GM20431 (cell line): ENCODE measurements at regions not wholly inside any gene's neighbourhood (a gene's known extent, or its start where the extent isn't known, plus 50 kb on each side); places are given as distances from the start of the nearest gene placed in this dataset.
"Not testable (repeated sequence)": the region's sequence is repeated elsewhere in the genome, so short reads cannot be mapped to it uniquely, and the experiment has no call there.

Source experiments
- in situ Hi-C: fragments of 300-500 bp; cut with MseI, MboI; formaldehyde crosslinking; loops from one replicate; pipeline ENCODE4 v1.15.0; 2020; ENCODE audit warnings: low sequenced_read_pairs; ENCODE audit not compliant: unreplicated experiment

GRCh38 chr5:67674159-67674655, 477.6 kb upstream of the CD180 start:
- in situ Hi-C loops, result no loop called here

- in situ Hi-C loops, result no loop called here
Observed at GRCh38 chr5:67673618-67674017, 477.0 kb upstream of the CD180 start.

GRCh38 chr5:67673180-67673579, 476.6 kb upstream of the CD180 start:
- in situ Hi-C loops, result no loop called here

DNA sequence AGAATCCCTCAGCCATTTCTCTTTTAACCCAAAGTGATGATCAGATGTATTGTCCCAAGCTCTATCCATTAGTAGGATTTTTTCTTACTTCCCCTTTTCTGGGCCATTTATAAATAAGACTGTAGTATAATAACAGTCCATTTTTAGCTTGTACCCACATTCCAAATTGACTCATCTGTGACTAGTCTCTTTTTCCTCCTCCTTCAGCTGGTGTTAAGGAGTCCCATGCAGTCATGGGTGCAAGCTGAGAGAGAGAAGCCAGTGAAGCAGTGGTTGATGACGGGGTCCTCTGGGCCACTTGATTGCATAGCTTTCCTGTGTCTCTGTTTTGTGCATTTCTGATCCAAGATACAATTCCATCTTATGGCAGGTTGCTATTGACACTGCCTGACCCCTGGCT, 476.0 kb upstream of the CD180 start:
- in situ Hi-C loops, result no loop called here

DNA sequence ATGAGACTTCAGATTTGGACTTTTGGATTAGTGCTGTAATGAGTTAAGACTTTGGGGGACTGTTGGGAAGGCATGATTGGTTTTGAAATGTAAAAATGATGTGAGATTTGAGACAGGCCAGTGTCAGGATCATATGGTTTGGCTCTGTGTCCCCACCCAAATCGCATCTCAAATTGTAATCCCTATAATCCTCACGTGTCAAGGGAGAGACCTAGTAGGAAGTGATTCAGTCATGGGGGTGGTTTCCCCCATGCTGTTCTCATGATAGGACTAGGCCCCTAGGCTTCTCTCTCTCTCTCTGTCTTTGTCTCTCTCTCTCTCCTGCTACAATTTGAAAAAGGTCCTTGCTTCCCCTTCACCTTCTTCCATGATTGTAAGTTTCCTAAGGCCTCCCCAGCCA, 473.3 kb upstream of the CD180 start:
- in situ Hi-C loops, result no loop called here

DNA sequence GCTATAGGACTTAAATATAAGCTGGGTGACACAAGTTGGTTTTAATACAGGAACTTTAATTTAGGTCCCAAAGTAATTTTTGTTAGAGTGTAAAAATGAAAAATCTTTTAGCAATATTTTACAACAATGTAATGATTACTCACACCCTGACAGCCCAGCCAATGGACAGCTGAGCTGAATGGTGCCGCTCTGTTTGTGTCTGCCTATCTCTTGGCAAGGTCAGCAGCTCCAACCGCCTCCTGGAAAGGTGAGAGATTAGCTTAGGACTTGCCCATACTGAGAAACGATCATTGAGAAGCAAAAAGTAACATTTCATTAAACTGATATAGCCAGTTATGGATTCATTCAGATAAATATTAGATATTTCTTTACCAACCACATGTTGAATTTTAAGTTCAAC, 463.6 kb upstream of the CD180 start:
- in situ Hi-C loops, result no loop called here

- in situ Hi-C loops, result no loop called here
Observed at GRCh38 chr5:67659288-67659687, 462.7 kb upstream of the CD180 start.

- in situ Hi-C loops, result no loop called here
Observed at GRCh38 chr5:67657055-67657454, 460.5 kb upstream of the CD180 start.

GRCh38 chr5:67652201-67652600, 455.6 kb upstream of the CD180 start:
- in situ Hi-C loops, result no loop called here

DNA sequence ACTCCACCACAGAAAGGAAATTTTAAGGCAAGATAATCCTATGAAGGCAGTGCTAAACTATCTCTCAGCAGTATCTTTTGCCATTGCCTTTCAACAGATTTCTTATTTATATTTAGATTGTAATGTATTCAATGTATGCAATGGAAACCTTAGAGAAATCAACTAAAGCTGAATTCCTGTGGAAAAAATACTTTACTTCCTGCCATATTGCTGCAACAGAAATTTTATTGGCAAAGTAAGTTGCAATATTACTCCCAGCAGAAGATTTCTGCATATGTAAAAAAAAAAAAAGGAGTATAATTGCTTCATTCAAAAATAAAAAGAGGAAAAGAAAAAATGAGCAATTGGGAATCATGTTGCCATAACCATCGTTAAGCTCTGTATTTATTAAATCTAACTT, 454.6 kb upstream of the CD180 start:
- in situ Hi-C loops, result no loop called here

- in situ Hi-C loops, result no loop called here
Observed at GRCh38 chr5:67648201-67648671, 451.6 kb upstream of the CD180 start.

DNA sequence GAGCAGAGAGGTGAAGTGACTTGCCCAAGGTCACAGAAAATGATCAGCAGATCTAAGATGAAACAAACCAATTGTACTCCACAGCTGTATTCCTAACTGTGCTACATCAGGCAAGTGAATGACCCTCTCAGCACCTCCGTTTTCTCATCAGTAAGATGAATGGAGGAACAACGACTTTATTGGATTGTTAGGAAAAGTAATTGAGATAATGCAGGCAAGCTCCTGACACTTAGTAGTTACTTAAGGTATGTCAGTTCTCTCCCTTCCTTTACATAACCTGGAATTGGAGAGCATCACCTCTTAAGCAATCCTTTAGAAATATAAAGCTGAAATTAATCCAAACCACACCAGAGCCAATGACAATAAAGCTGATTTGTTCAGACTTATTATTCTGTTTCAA, 451.2 kb upstream of the CD180 start:
- in situ Hi-C loops, result no loop called here

- in situ Hi-C loops, result no loop called here
Observed at GRCh38 chr5:67644221-67644920, 447.8 kb upstream of the CD180 start.

DNA sequence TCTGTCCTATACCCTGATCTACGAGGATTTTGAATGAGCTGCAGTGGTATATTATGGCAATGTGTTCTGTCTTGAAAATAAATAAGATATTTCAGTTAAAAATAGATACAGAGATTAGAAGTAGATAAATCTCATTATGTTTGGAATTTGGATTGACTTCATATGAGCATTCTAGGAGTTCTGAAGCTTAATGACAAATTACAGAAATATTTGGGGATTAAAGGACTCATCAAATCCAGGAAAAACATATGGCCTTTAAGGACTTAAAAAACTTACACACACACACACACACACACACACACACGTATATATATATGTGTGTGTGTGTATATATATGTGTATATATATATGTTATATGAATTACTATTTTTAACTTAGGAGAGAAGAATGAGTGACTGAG, 446.9 kb upstream of the CD180 start:
- in situ Hi-C loops, result no loop called here

GRCh38 chr5:67639976-67640375, 443.4 kb upstream of the CD180 start:
- in situ Hi-C loops, result no loop called here

DNA sequence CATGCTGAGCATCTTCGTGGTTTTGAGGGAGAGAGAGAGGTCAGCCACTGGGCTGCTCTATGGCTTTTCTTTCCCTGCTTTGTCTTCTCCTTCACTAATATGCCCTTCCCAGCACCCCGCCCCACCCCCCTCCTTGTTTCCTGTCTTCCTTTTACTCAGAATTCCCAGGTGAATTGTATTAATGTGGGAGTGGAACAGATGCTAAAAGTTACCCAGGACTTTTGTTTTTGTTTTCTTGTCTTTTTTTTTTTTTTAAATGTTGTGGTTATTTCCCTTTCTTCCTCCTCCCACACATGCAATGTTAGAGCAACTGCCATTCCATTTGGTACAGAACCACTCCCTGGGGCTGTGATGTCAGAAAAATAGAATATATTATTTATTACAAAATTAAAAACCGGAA, 442.7 kb upstream of the CD180 start:
- in situ Hi-C loops, result no loop called here

- in situ Hi-C loops, result no loop called here
Observed at GRCh38 chr5:67636850-67637524, 440.4 kb upstream of the CD180 start.

DNA sequence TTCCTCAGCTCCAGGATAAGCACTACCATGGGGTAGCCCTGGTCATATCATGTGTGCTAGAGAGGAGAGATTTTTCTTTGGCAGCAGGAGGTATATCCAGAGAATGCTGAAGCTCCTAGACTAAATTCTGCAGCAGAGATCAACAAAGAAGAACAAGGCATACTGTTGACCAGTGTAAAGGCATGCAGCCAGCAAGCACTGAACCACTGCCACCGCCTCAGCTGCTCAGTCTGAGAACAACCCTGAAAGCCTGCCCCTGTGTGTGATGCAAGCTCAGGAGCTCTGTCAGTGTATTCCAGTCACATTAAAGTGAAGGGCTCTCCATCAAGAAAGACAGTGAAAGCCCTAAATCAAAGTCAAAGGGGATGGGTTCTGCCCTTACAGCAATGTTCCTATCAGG, 439.5 kb upstream of the CD180 start:
- in situ Hi-C loops, result no loop called here

GRCh38 chr5:67627079-67627478, 430.5 kb upstream of the CD180 start:
- in situ Hi-C loops, result not testable (repeated sequence)

- in situ Hi-C loops, result no loop called here
Observed at GRCh38 chr5:67623078-67623477, 426.5 kb upstream of the CD180 start.
